Peyer's patch (tissue), 4 donors: ENCODE measurements at regions not wholly inside any gene's neighbourhood (a gene's known extent, or its start where the extent isn't known, plus 50 kb on each side); places are given as distances from the start of the nearest gene placed in this dataset.
"Not testable (repeated sequence)": the region's sequence is repeated elsewhere in the genome, so short reads cannot be mapped to it uniquely, and the experiment has no call there.

Experiments used
- DNase-seq, 3 donors: peaks; one replicate each; pipeline ENCODE4 v3.0.0-alpha.2; 2017 to 2019
- H3K27ac ChIP-seq, 4 donors: fragments of 200-600 bp; sonication (generic); one replicate each; pipeline ENCODE4 v1.5.1; 2016 to 2019
- H3K27me3 ChIP-seq, 2 donors: fragments of 200-600 bp; sonication (generic); one replicate each; pipeline ENCODE4 v1.5.1; 2019
- H3K36me3 ChIP-seq, 3 donors: fragments of 200-600 bp; sonication (generic); one replicate each; pipeline ENCODE4 v1.5.1; 2016 to 2019
- H3K4me1 ChIP-seq, 4 donors: fragments of 200-600 bp; sonication (generic); one replicate each; pipeline ENCODE4 v1.5.1; 2016 to 2019
- H3K4me3 ChIP-seq, 4 donors: fragments of 200-600 bp; sonication (generic); 1 replicate in 3 of 4; 2 replicates in 1 of 4; pipeline ENCODE4 v1.5.1; 2016 to 2019; ENCODE audit warnings: mild to moderate bottlenecking in 1 of 4
- H3K9me3 ChIP-seq, 4 donors: fragments of 200-600 bp; sonication (generic); one replicate each; pipeline ENCODE4 v1.5.1; 2016 to 2019; ENCODE audit warnings: mild to moderate bottlenecking in 1 of 4
- POLR2A ChIP-seq, 2 donors: fragments of 450-650 bp; IDR thresholded peaks; one replicate each; pipeline ENCODE4 v1.5.1; 2017; ENCODE audit warnings: antibody characterized with exemption in 2 of 2, mild to moderate bottlenecking in 2 of 2, moderate library complexity in 2 of 2
- TF ChIP-seq, protein P1 (sequence below), 6 experiments: fragments of 450-650 bp in 4 of 6; fragments of 200-600 bp in 2 of 6; sonication (generic) in 1 of 6; IDR thresholded peaks; one replicate each; pipeline ENCODE4 v1.5.1; 2017 to 2019; ENCODE audit warnings: antibody characterized with exemption in 6 of 6, mild to moderate bottlenecking in 3 of 6, moderate library complexity in 1 of 6

DNA sequence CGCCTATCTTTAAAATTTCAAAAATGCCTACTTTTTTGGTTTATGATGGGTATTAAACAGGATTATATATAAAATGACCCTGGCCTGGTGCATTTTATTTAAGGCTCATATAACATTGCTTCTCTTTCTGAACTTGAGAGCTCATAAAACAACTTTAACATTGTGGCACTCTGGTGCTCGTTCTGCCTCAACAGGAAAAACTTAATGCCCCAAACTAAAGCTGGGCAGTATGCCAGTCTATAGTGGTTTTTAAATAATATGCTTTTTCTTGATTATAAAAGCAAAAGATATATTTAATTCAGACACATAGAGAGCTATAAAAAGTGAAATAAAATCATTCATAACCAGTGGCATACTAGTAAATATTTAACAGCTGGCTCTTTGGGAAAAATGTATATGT is 269.3 kb upstream of the GULP1 start:
- no peaks in the 10 kb centered on the region for H3K27me3 ChIP-seq
- H3K36me3 ChIP-seq = no peaks in the 10 kb centered on the region
- no peak overlapping the region for H3K27ac ChIP-seq
- no peak overlapping the region for H3K4me3 ChIP-seq
- no peak for DNase-seq
- no peaks in the 10 kb centered on the region for H3K9me3 ChIP-seq
- no peak for TF ChIP-seq POLR2A (IDR thresholded peaks at IDR 0.05)
- TF ChIP-seq, protein P1, sequence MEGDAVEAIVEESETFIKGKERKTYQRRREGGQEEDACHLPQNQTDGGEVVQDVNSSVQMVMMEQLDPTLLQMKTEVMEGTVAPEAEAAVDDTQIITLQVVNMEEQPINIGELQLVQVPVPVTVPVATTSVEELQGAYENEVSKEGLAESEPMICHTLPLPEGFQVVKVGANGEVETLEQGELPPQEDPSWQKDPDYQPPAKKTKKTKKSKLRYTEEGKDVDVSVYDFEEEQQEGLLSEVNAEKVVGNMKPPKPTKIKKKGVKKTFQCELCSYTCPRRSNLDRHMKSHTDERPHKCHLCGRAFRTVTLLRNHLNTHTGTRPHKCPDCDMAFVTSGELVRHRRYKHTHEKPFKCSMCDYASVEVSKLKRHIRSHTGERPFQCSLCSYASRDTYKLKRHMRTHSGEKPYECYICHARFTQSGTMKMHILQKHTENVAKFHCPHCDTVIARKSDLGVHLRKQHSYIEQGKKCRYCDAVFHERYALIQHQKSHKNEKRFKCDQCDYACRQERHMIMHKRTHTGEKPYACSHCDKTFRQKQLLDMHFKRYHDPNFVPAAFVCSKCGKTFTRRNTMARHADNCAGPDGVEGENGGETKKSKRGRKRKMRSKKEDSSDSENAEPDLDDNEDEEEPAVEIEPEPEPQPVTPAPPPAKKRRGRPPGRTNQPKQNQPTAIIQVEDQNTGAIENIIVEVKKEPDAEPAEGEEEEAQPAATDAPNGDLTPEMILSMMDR (IDR thresholded peaks at IDR 0.05) = no peak
- no peaks in the 10 kb centered on the region for H3K4me1 ChIP-seq

DNA sequence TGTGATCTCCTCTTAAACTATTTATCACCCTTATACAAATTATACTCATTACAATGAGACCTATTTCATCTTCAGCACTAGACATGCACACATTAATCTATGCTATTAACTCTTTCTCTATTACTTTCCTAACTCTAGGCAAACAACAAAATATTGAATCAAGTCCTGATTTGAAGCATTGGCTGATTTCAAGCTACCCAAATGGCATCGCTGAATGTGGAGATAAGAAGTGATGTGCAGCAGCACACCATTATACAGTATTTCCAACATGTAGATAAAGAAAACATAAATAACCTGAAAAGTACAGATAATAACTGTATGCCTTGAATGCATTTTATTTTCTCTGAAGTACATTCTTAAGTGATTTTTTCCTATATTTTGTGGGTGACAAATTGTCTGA is 268.6 kb upstream of the GULP1 start:
- Histone ChIP-seq H3K27me3 (no peaks in the 10 kb centered on the region), H3K27ac (no peak overlapping the region), H3K36me3 (no peaks in the 10 kb centered on the region), H3K4me3 (no peak overlapping the region), H3K4me1 (no peaks in the 10 kb centered on the region), H3K9me3 (no peaks in the 10 kb centered on the region)
- TF ChIP-seq, protein P1 (IDR thresholded peaks at IDR 0.05) = no peak
- TF ChIP-seq POLR2A (IDR thresholded peaks at IDR 0.05) = no peak
- no peak for DNase-seq

DNA sequence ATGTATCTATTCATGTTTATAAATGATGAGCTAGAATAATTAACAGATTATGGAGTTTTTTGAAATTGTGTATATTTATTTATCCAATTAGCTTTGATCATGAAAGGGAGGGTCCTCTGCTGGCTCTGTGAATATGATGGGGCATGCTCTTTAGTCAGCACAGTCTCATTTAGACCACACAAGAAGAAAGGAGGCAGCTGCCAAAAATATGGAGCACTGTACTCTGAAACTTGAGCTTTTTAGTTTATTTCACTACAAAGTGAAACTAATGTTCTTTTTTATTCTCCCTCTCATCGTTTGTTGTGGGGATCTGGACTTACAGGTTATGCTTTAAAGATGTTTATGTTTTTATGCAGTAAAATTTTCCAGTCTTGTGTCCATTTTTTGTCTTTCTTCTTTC is 266.9 kb upstream of the GULP1 start:
- H3K27me3 ChIP-seq = no peaks in the 10 kb centered on the region
- no peaks in the 10 kb centered on the region for H3K36me3 ChIP-seq
- DNase-seq = no peak
- H3K4me3 ChIP-seq = no peak overlapping the region
- H3K27ac ChIP-seq = no peak overlapping the region
- H3K9me3 ChIP-seq = no peaks in the 10 kb centered on the region
- no peak for TF ChIP-seq POLR2A (IDR thresholded peaks at IDR 0.05)
- TF ChIP-seq, protein P1 (IDR thresholded peaks at IDR 0.05) = no peak
- no peaks in the 10 kb centered on the region for H3K4me1 ChIP-seq

DNA sequence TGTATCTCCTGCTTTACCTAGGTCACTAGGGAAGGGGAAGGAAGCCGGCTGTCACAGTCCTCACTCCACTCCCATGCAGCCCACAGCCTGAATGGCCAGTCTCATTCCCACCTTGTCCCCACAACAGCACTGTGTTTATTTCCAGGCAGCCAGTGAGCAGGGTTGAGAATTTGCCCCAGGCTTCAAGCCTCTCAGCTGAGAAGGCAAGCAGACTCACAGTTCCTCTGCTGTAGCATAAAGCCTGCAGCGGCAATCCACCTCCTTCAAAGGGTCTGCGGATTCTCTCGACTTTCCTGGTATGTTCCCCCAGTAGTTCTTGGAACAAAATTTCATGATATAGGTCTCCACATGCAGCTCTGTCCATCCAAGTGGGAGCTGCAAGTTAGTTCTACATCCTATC is 262.9 kb upstream of the GULP1 start:
- Histone ChIP-seq H3K27me3 (no peaks in the 10 kb centered on the region), H3K27ac (no peak overlapping the region), H3K4me3 (no peak overlapping the region), H3K4me1 (no peaks in the 10 kb centered on the region), H3K36me3 (no peaks in the 10 kb centered on the region), H3K9me3 (no peaks in the 10 kb centered on the region)
- no peak for DNase-seq
- TF ChIP-seq POLR2A (IDR thresholded peaks at IDR 0.05) = no peak
- TF ChIP-seq, protein P1 (IDR thresholded peaks at IDR 0.05) = no peak

DNA sequence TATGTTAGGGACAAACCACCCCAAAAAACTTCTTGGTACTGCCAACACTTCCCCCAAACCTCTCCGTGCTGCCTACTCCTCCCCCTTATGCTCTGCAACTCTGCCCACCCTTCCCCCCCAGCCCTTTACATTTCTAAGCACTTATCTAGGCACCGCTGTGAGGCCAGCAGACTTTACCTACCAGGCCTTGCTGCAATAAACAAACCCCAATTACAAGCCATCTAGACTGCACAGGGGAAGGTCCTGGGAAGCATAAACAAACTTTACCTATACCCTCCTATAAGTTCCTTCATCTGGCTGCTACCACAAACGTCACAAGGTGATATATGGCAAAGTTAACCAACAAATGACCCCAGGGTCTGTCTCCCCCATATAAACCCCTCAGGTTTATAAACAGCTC is 259.4 kb upstream of the GULP1 start:
- H3K36me3 ChIP-seq = no peaks in the 10 kb centered on the region
- DNase-seq = no peak
- TF ChIP-seq, protein P1 (IDR thresholded peaks at IDR 0.05) = no peak
- TF ChIP-seq POLR2A (IDR thresholded peaks at IDR 0.05) = no peak
- H3K9me3 ChIP-seq = no peaks in the 10 kb centered on the region
- H3K4me1 ChIP-seq = no peaks in the 10 kb centered on the region
- H3K27ac ChIP-seq = no peak overlapping the region
- no peak overlapping the region for H3K4me3 ChIP-seq
- H3K27me3 ChIP-seq = no peaks in the 10 kb centered on the region

DNA sequence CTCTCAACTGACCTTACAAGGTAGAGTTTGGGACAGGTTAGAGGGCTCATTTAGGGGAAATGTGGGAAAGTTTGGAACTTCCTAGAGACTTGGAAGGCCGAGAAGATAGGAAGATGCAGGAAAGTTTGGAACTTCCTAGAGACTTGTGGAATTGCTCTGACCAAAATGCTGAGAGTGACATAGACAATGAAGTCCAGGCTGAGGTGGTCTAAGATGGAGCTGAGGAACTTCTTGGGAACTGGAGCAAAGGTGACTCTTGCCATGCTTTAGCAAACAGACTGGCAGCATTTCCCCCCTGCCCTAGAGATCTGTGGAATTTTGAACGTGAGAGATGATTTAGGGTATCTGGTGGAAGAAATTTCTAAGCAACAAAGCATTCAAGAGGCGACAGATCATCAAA is 258.9 kb upstream of the GULP1 start:
- H3K4me1 ChIP-seq = no peaks in the 10 kb centered on the region
- no peak overlapping the region for H3K27ac ChIP-seq
- no peaks in the 10 kb centered on the region for H3K9me3 ChIP-seq
- TF ChIP-seq, protein P1 (IDR thresholded peaks at IDR 0.05) = no peak
- no peaks in the 10 kb centered on the region for H3K27me3 ChIP-seq
- H3K36me3 ChIP-seq = no peaks in the 10 kb centered on the region
- H3K4me3 ChIP-seq = no peak overlapping the region
- DNase-seq = no peak

DNA sequence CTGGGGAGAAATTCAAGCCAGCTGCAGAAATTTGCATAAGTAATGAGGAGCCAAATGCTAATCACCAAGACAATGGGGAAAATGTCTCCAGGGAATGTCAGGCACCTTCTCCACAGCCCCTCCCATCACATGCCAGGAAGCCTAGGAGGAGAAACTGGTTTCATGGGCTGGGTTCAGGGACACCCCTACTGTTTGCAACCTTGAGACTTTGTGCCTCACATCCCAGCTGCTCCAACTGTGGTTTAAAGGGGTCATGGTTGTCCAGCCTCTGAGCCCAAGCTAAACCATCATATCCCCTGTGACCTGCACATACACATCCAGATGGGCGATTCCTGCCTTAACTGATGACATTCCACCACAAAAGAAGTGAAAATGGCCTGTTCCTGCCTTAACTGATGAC is 258.4 kb upstream of the GULP1 start:
- H3K9me3 ChIP-seq, H3K4me1 ChIP-seq, H3K27me3 ChIP-seq, H3K36me3 ChIP-seq, H3K27ac ChIP-seq, DNase-seq, H3K4me3 ChIP-seq: not testable (repeated sequence)

DNA sequence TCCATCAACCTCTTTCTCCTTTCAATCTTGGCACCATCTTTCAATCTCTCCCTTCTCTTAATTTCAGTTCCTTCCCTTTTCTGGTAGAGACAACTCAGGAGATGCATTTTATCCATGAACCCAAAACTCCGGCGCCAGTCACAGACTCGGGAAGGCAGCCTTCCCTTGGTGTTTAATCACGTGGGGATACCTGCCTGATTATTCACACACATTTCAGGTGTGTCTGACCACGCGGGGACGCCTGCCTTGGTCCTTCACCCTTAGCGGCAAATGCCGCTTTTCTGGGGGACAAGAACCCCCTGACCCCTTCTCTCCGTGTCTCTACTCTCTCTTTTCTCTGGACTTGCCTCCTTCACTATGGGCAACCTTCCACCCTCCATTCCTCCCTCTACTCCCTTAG is 257.6 kb upstream of the GULP1 start:
- H3K27ac ChIP-seq, H3K4me3 ChIP-seq, H3K36me3 ChIP-seq, H3K9me3 ChIP-seq, DNase-seq, H3K4me1 ChIP-seq, H3K27me3 ChIP-seq: not testable (repeated sequence)

DNA sequence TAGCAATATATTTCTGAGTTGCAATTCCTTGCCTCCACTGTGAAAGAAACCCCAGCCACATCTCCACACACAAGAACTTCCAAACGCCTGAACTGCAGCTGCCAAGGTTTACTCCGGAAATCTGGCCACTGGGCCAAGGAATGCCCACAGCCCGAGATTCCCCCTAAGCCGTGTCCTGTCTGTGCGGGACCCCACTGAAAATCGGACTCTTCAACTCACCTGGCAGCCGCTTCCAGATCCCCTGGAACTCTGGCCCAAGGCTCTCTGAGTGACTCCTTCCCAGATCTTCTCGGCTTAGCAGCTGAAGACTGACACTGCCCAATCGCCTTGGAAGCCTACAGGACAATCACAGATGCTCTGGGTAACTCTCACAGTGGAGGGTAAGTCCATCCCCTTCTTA is 256.3 kb upstream of the GULP1 start:
- H3K27ac ChIP-seq, H3K9me3 ChIP-seq: not testable (repeated sequence)

More for the DNA sequence above, 256.3 kb upstream of the GULP1 start:
- H3K27me3 ChIP-seq, H3K4me3 ChIP-seq, DNase-seq, H3K4me1 ChIP-seq, H3K36me3 ChIP-seq: not testable (repeated sequence)
